Breast epithelium (tissue), 4 donors: ENCODE measurements at regions not wholly inside any gene's neighbourhood (a gene's known extent, or its start where the extent isn't known, plus 50 kb on each side); places are given as distances from the start of the nearest gene placed in this dataset.
"Not testable (repeated sequence)": the region's sequence is repeated elsewhere in the genome, so short reads cannot be mapped to it uniquely, and the experiment has no call there.

ENCODE experiments used
- DNase-seq, 2 donors: peaks; one replicate each; pipeline ENCODE4 v3.0.0-alpha.2; 2019; ENCODE audit warnings: low spot score in 2 of 2
- H3K27ac ChIP-seq, 2 donors: fragments of 200-600 bp; sonication (generic) in 1 of 2; one replicate each; pipeline ENCODE4 v1.5.1; 2016 to 2019; ENCODE audit warnings: mild to moderate bottlenecking in 1 of 2
- H3K27me3 ChIP-seq, 2 donors: fragments of 200-600 bp; sonication (generic) in 1 of 2; one replicate each; pipeline versions ENCODE4 v1.5.1 to v1.6.0; 2017 to 2019; ENCODE audit warnings: control low read depth in 1 of 2, mild to moderate bottlenecking in 1 of 2
- H3K36me3 ChIP-seq: fragments of 200-600 bp; one replicate; pipeline ENCODE4 v1.5.1; 2019
- H3K4me1 ChIP-seq, 2 donors: fragments of 200-600 bp; sonication (generic); one replicate each; pipeline ENCODE4 v1.5.1; 2016 to 2019; ENCODE audit warnings: control low read depth in 1 of 2
- H3K4me3 ChIP-seq, 3 donors: fragments of 200-600 bp; sonication (generic); 1 replicate in 2 of 3; 2 replicates in 1 of 3; pipeline ENCODE4 v1.5.1; 2016 to 2019; ENCODE audit warnings: mild to moderate bottlenecking in 3 of 3, moderate library complexity in 2 of 3
- H3K9me3 ChIP-seq, 2 donors: fragments of 200-600 bp; sonication (generic) in 1 of 2; one replicate each; pipeline ENCODE4 v1.5.1; 2016 to 2019; ENCODE audit warnings: control low read depth in 1 of 2
- POLR2A ChIP-seq: fragments of 450-650 bp; IDR thresholded peaks from one replicate; pipeline ENCODE4 v1.6.1; 2016; ENCODE audit warnings: antibody characterized with exemption, mild to moderate bottlenecking, moderate library complexity
- POLR2AphosphoS5 ChIP-seq, 3 donors: sonication (generic); formaldehyde crosslinking; IDR thresholded peaks; one replicate each; pipeline ENCODE4 v1.6.1; 2017; ENCODE audit warnings: antibody characterized with exemption in 3 of 3
- intact Hi-C: fragments of 100-400 bp; cut with DNase I; formaldehyde crosslinking; loops from one replicate; pipeline ENCODE4 v1.15.1; 2023; ENCODE audit warnings: low total_unique reads
- TF ChIP-seq, protein P1 (sequence below), 3 donors: fragments of 450-650 bp; IDR thresholded peaks; one replicate each; pipeline ENCODE4 v1.5.1; 2016 to 2017; ENCODE audit warnings: antibody characterized with exemption in 3 of 3, mild to moderate bottlenecking in 3 of 3, moderate library complexity in 3 of 3

- H3K27me3 ChIP-seq: no peaks in the 10 kb centered on the region
- no peak for DNase-seq
- no peaks in the 10 kb centered on the region for H3K4me1 ChIP-seq
- intact Hi-C loops: no loop called here
- TF ChIP-seq, protein P1, sequence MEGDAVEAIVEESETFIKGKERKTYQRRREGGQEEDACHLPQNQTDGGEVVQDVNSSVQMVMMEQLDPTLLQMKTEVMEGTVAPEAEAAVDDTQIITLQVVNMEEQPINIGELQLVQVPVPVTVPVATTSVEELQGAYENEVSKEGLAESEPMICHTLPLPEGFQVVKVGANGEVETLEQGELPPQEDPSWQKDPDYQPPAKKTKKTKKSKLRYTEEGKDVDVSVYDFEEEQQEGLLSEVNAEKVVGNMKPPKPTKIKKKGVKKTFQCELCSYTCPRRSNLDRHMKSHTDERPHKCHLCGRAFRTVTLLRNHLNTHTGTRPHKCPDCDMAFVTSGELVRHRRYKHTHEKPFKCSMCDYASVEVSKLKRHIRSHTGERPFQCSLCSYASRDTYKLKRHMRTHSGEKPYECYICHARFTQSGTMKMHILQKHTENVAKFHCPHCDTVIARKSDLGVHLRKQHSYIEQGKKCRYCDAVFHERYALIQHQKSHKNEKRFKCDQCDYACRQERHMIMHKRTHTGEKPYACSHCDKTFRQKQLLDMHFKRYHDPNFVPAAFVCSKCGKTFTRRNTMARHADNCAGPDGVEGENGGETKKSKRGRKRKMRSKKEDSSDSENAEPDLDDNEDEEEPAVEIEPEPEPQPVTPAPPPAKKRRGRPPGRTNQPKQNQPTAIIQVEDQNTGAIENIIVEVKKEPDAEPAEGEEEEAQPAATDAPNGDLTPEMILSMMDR (IDR thresholded peaks at IDR 0.05): no peak
- TF ChIP-seq POLR2A (no peak), POLR2AphosphoS5 (IDR thresholded peaks at IDR 0.05) (no peak)
- no peaks in the 10 kb centered on the region for H3K9me3 ChIP-seq
- no peak overlapping the region for H3K4me3 ChIP-seq
- no peak overlapping the region for H3K27ac ChIP-seq
- no peaks in the 10 kb centered on the region for H3K36me3 ChIP-seq
These were observed 81.6 kb upstream of the HGF start for GRCh38 chr7:81851413-81851812.

- Histone ChIP-seq H3K27ac (no peak overlapping the region), H3K27me3 (no peaks in the 10 kb centered on the region), H3K9me3 (no peaks in the 10 kb centered on the region), H3K36me3 (no peaks in the 10 kb centered on the region), H3K4me1 (no peaks in the 10 kb centered on the region), H3K4me3 (no peak overlapping the region)
- no peak for DNase-seq
- intact Hi-C loops: no loop called here
- TF ChIP-seq POLR2AphosphoS5 (IDR thresholded peaks at IDR 0.05) (no peak), POLR2A (no peak)
- TF ChIP-seq, protein P1 (IDR thresholded peaks at IDR 0.05): no peak
These were observed 76.6 kb upstream of the HGF start for GRCh38 chr7:81846398-81846797.

DNA sequence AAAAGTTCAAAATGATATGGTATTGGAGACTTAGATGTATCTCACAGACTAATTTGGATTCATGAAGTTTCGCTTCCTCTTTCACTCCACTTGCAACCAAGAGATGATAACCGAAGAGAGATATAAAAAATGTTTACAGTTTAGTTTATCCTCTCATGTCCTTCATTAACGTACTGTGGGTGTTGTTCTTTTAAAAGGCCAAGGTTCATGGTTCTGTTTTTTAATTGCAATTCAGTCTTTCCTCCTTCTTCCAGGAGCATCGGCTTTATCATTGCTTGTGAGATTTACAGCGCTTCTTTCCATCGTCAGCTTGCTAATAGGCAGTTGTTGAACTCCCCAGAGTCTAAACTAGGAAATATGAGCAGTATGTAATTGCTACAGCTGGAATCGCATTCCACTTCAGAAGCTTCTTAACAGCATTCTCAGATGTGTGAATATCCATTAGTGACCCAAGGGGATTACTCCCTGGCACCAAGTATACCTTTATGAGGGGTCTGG, 75.9 kb upstream of the HGF start:
- TF ChIP-seq POLR2AphosphoS5 (IDR thresholded peaks at IDR 0.05) (no peak), POLR2A (no peak)
- TF ChIP-seq, protein P1 (IDR thresholded peaks at IDR 0.05): no peak
- H3K27ac ChIP-seq: no peak overlapping the region
- DNase-seq: no peak
- H3K9me3 ChIP-seq: no peaks in the 10 kb centered on the region
- no peak overlapping the region for H3K4me3 ChIP-seq
- no peaks in the 10 kb centered on the region for H3K4me1 ChIP-seq
- no peaks in the 10 kb centered on the region for H3K27me3 ChIP-seq
- intact Hi-C loops: no loop called here
- no peaks in the 10 kb centered on the region for H3K36me3 ChIP-seq

GRCh38 chr7:81843657-81844056, 73.8 kb upstream of the HGF start:
- H3K36me3 ChIP-seq, intact Hi-C loops: not testable (repeated sequence)

DNA sequence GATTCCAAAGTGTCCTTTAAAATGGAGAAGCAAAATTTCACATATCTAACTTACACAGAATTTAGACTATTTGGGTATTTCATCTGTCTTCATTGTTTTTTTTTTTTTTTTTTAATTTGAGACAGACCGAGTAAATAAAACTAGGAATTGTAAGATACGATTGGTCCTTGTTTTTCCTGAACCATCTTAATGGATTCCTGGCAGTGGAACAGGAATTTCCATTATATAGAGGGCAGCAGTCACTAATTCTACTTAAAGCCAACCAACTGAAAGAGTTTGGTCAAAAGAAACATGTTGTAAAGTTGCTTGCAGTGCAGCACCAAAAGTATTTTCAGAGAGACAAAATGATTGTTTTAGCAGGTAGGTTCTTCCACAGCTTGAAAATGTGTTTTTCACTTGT, 72.5 kb upstream of the HGF start:
- DNase-seq: no peak
- Histone ChIP-seq H3K27me3 (no peaks in the 10 kb centered on the region), H3K4me3 (no peak overlapping the region), H3K4me1 (no peaks in the 10 kb centered on the region), H3K36me3 (no peaks in the 10 kb centered on the region), H3K9me3 (no peaks in the 10 kb centered on the region), H3K27ac (no peak overlapping the region)
- TF ChIP-seq POLR2A: no peak
- no peak for TF ChIP-seq POLR2AphosphoS5 (IDR thresholded peaks at IDR 0.05)
- TF ChIP-seq, protein P1 (IDR thresholded peaks at IDR 0.05): no peak
- intact Hi-C loops: no loop called here

More at GRCh38 chr7:81843657-81844056, 73.8 kb upstream of the HGF start:
- H3K27ac ChIP-seq, H3K4me3 ChIP-seq, H3K27me3 ChIP-seq, H3K9me3 ChIP-seq, DNase-seq, H3K4me1 ChIP-seq: not testable (repeated sequence)
